HepG2 (cell line): ENCODE measurements at regions not wholly inside any gene's neighbourhood (a gene's known extent, or its start where the extent isn't known, plus 50 kb on each side); places are given as distances from the start of the nearest gene placed in this dataset.

Source experiments
- ATF1 ChIP-seq: IDR thresholded peaks from 2 replicates; pipeline ENCODE4 v1.6.1; 2016; ENCODE audit warnings: mild to moderate bottlenecking, control low read depth
- BRCA1 ChIP-seq: sonication (generic); formaldehyde crosslinking; IDR thresholded peaks from 2 replicates; pipeline ENCODE4 v1.4.0; 2020; ENCODE audit warnings: missing genetic modification reagents
- CBX5 ChIP-seq: sonication (generic); formaldehyde crosslinking; IDR thresholded peaks from 2 replicates; pipeline ENCODE4 v1.4.0; 2020; ENCODE audit warnings: missing genetic modification reagents, borderline replicate concordance
- IKZF4 ChIP-seq: sonication (generic); formaldehyde crosslinking; IDR thresholded peaks from 2 replicates; pipeline ENCODE4 v1.5.1; 2020; ENCODE audit warnings: borderline replicate concordance, mild to moderate bottlenecking, low read depth, missing genetic modification reagents; ENCODE audit errors: not compliant biosample characterization
- MTA3 ChIP-seq: sonication (generic); formaldehyde crosslinking; IDR thresholded peaks from 2 replicates; pipeline ENCODE4 v1.4.0; 2020; ENCODE audit warnings: missing genetic modification reagents
- NFYC ChIP-seq: IDR thresholded peaks from 2 replicates; pipeline ENCODE4 v1.6.1; 2016; ENCODE audit warnings: missing genetic modification reagents, missing compliant biosample characterization
- SRSF1 ChIP-seq: fragments of 200-400 bp; formaldehyde crosslinking; optimal IDR thresholded peaks from 2 replicates; pipeline ENCODE3; 2017; ENCODE audit warnings: mild to moderate bottlenecking, low read depth, low read length, moderate library complexity
- TF ChIP-seq, protein P1 (sequence below): sonication (generic); formaldehyde crosslinking; IDR thresholded peaks from 2 replicates; pipeline ENCODE4 v1.5.0; 2020; ENCODE audit warnings: missing genetic modification reagents, mild to moderate bottlenecking, borderline replicate concordance
- TF ChIP-seq, protein P2 (sequence below): sonication (generic); formaldehyde crosslinking; IDR thresholded peaks from 2 replicates; pipeline ENCODE4 v1.8.0; 2023; ENCODE audit warnings: mild to moderate bottlenecking, missing genetic modification reagents

DNA sequence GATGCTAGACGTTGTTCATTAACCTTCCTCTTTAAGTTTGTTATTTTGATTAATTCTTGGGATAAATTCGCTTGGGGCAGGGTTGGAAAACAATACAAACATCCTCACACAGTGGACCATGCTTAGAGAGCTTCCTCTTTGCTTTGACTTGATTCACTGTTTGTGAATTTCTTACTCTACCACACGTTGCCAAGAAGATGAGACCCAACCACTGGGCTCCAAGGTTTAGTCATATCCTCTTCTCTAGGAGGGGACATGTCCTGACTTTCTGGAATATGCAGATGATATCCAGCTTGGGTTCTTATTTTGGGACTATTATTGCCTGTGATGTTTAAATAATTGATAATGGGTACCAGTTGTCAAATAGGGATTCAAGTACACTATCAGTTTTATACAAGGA is 428.2 kb downstream of the ATP23 start:
- TF ChIP-seq, protein P1, sequence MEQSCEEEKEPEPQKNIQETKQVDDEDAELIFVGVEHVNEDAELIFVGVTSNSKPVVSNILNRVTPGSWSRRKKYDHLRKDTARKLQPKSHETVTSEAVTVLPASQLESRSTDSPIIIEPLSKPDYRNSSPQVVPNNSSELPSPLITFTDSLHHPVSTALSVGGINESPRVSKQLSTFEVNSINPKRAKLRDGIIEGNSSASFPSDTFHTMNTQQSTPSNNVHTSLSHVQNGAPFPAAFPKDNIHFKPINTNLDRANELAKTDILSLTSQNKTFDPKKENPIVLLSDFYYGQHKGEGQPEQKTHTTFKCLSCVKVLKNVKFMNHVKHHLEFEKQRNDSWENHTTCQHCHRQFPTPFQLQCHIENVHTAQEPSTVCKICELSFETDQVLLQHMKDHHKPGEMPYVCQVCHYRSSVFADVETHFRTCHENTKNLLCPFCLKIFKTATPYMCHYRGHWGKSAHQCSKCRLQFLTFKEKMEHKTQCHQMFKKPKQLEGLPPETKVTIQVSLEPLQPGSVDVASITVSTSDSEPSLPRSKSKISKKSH (CRISPR knock-in tag), result no peak
- TF ChIP-seq CBX5, result no peak
- TF ChIP-seq, protein P2, sequence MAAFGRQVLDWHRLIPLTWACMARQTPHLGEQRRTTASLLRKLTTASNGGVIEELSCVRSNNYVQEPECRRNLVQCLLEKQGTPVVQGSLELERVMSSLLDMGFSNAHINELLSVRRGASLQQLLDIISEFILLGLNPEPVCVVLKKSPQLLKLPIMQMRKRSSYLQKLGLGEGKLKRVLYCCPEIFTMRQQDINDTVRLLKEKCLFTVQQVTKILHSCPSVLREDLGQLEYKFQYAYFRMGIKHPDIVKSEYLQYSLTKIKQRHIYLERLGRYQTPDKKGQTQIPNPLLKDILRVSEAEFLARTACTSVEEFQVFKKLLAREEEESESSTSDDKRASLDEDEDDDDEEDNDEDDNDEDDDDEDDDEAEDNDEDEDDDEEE, result no peak
- no peak for TF ChIP-seq MTA3 (CRISPR knock-in tag)
- TF ChIP-seq BRCA1 (CRISPR knock-in tag), result no peak
- no peak for TF ChIP-seq NFYC (CRISPR knock-in tag)
- TF ChIP-seq IKZF4 (CRISPR knock-in tag), result no peak
- TF ChIP-seq ATF1 (CRISPR knock-in tag), result no peak
- no peak for TF ChIP-seq SRSF1
